ENCODE measurements at regions not wholly inside any gene's neighbourhood (a gene's known extent, or its start where the extent isn't known, plus 50 kb on each side); places are given as distances from the start of the nearest gene placed in this dataset.

DNA sequence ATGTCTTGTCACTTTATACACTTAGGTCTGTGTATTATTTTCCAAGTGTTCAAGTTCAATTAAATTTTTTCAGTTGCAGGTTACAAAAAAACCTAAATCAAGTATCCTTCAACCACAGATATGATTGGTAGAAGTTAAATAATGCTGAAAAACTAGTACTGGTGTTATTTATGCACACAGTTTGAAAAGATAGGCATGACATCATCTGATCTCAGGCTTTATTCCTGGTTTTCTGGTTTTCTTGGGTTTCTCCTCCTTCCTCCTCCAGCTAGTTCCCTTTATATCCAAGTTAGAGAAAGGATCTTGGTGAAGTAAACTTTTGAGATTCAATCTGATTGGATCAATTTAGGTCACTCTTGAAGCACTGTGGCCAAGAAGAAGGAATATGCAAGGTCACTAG, 1201.1 kb upstream of the B3GALT2 start:
- no peak for TF ChIP-seq ZFX (IDR thresholded peaks at IDR 0.05; ENCODE audit: borderline replicate concordance)
- TF ChIP-seq, protein P1, sequence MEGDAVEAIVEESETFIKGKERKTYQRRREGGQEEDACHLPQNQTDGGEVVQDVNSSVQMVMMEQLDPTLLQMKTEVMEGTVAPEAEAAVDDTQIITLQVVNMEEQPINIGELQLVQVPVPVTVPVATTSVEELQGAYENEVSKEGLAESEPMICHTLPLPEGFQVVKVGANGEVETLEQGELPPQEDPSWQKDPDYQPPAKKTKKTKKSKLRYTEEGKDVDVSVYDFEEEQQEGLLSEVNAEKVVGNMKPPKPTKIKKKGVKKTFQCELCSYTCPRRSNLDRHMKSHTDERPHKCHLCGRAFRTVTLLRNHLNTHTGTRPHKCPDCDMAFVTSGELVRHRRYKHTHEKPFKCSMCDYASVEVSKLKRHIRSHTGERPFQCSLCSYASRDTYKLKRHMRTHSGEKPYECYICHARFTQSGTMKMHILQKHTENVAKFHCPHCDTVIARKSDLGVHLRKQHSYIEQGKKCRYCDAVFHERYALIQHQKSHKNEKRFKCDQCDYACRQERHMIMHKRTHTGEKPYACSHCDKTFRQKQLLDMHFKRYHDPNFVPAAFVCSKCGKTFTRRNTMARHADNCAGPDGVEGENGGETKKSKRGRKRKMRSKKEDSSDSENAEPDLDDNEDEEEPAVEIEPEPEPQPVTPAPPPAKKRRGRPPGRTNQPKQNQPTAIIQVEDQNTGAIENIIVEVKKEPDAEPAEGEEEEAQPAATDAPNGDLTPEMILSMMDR (IDR thresholded peaks at IDR 0.05) = no peak
- no peak overlapping the region for H3K27ac ChIP-seq

DNA sequence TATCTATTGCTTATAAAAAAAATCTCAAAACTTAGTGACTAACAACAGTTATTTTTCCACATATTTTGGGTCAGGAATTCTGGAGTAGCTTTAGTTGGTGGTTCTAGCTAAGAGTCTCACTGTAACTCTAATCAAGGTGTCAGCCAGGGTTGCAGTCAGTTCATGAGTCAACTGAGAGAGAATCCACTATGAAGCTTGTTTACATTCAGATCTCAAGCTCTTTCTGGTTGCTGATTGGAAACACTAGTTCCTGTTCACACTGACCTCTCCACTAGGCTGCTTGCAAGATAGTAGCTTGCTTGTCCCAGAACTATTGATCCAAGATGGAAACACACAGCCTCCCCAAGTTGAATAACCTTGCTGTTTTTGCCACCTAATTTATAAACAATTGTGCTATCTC, 1192.1 kb upstream of the B3GALT2 start:
- no peak for TF ChIP-seq ZFX (IDR thresholded peaks at IDR 0.05; ENCODE audit: borderline replicate concordance)
- TF ChIP-seq, protein P1 (IDR thresholded peaks at IDR 0.05) = no peak
- H3K27ac ChIP-seq = no peak overlapping the region

DNA sequence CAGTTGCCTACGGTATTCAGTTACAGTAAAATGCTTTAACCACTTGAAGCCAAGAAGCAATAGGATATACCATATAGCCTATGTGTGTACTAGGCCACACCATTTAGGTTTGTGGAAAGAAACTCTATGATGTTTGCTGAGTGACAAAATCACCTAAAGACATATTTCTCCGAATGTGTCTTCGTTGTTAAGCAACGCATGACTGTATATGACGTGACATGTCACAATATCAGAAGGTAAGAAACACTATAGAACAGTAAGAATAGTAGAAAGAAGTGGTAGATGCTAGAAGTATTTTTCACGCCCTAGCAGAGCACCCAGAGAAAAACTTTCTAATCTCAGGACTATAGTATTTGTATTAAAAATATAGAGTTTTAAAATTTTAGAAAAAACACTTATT, 1188.2 kb upstream of the B3GALT2 start:
- TF ChIP-seq, protein P1 (IDR thresholded peaks at IDR 0.05) = no peak
- TF ChIP-seq ZFX (IDR thresholded peaks at IDR 0.05; ENCODE audit: borderline replicate concordance) = no peak
- H3K27ac ChIP-seq = no peak overlapping the region

DNA sequence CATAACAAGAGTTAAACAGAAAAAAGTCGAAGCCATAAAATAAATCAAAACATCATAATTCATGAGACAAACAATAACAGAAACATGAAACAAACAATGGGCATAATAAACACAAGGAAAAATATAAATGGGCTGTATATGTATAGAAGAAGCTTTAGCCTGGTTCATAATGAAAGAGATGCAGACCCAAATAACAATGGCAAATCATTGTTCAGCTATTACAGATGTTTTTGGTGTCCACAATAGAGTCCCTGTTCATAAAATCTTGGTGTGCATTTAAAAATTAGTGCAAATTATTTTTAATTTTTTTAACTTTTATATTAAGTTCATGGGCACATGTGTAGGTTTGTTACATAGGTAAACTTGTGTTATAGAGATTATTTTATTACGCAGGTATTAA, 1185.9 kb upstream of the B3GALT2 start:
- no peak overlapping the region for H3K27ac ChIP-seq
- TF ChIP-seq ZFX (IDR thresholded peaks at IDR 0.05; ENCODE audit: borderline replicate concordance) = no peak
- TF ChIP-seq, protein P1 (IDR thresholded peaks at IDR 0.05) = no peak

DNA sequence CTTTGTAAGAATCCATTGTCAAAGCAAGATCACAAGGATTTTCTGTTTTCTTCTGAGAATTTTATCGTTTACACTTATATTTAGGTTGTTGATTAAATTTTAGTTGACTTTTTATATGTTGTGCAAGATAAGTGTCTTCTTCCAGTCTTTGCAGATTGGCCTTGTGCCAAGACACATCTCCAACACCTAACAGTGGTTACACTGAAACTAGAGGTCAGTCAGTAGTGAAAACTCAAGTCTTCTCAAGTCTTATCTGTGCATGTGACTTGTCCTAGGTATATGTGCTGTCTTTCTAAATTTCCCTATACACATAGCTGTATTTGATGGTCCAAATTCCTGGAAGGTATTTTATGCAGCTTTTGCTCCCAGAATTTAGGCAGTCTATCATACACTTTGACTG, 1183.2 kb upstream of the B3GALT2 start:
- H3K27ac ChIP-seq = no peak overlapping the region
- TF ChIP-seq ZFX (IDR thresholded peaks at IDR 0.05; ENCODE audit: borderline replicate concordance) = no peak
- TF ChIP-seq, protein P1 (IDR thresholded peaks at IDR 0.05) = no peak

DNA sequence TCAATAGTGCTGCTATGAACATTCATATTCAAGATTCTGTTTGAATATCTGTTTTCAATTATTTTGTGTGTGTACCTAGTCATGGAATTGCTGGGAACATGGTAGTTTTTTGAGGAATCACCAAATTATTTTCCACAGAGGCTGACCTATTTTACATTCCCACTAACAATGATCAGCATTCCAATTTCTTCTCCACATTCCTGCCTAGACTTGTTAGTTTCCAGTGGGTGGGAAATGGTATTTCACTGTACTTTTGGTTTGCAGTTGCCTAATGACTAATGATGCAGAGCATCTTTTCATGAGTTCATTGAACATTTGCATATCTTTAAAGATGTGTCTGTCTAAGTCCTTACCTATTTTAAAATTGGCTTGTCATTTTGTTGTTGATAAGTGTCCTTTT, 1182.6 kb upstream of the B3GALT2 start:
- H3K27ac ChIP-seq = no peak overlapping the region
- no peak for TF ChIP-seq ZFX (IDR thresholded peaks at IDR 0.05; ENCODE audit: borderline replicate concordance)
- TF ChIP-seq, protein P1 (IDR thresholded peaks at IDR 0.05) = no peak

DNA sequence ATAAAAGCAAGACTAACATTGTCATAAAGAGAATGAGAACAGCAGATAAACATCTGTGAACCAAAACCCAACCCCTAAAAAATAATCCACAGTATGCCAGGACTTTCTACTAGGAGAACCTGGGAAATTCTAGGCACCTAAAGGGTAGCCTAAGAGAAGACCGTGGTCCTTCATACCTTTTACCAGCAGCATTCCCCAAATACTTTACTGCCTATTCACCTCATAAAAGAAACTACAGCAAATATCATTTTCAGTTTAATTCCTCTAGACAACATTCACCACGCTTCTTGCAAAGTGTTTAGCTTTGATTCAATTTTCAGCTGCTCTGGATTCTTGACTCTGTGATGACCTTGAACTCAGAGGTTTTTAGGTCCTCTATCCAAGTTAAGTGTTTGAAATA, 1180.7 kb upstream of the B3GALT2 start:
- H3K27ac ChIP-seq = no peak overlapping the region
- TF ChIP-seq, protein P1 (IDR thresholded peaks at IDR 0.05) = no peak
- no peak for TF ChIP-seq ZFX (IDR thresholded peaks at IDR 0.05; ENCODE audit: borderline replicate concordance)

All from 22Rv1 (cell line).